Keratinocyte (primary cell): ENCODE measurements at regions not wholly inside any gene's neighbourhood (a gene's known extent, or its start where the extent isn't known, plus 50 kb on each side); places are given as distances from the start of the nearest gene placed in this dataset.

Source experiments
- DNase-seq: peaks from one replicate; pipeline ENCODE4 v3.0.0-alpha.2; 2011; ENCODE audit warnings: low read depth, missing footprints, low spot score
- FAIRE-seq: peaks from 2 replicates; lab custom pipeline; 2011; peaks lifted over from hg19 to GRCh38; lab: Jason Lieb, UNC
- H2AFZ ChIP-seq: 2 replicates; pipeline ENCODE4 v1.6.0; 2012; ENCODE audit warnings: low read length, control low read depth, inconsistent platforms; ENCODE audit not compliant: control insufficient read depth
- H3K27ac ChIP-seq: 2 replicates; pipeline ENCODE4 v1.5.1; 2011; ENCODE audit warnings: low read length; ENCODE audit not compliant: control insufficient read depth, insufficient read depth
- H3K27me3 ChIP-seq: 3 replicates; pipeline ENCODE4 v1.6.0; 2011; ENCODE audit warnings: low read length; ENCODE audit not compliant: control insufficient read depth, insufficient read depth; ENCODE audit errors: extremely low read depth
- H3K36me3 ChIP-seq, 2 experiments: 2 replicates in 1 of 2; 3 replicates in 1 of 2; pipeline ENCODE4 v1.5.1; 2011; ENCODE audit warnings: low read length in 2 of 2, mild to moderate bottlenecking in 1 of 2; ENCODE audit not compliant: control insufficient read depth in 2 of 2, insufficient read depth in 2 of 2; ENCODE audit errors: extremely low read depth in 1 of 2
- H3K4me1 ChIP-seq: 3 replicates; pipeline ENCODE4 v1.5.1; 2011; ENCODE audit warnings: low read length; ENCODE audit not compliant: control insufficient read depth, insufficient read depth; ENCODE audit errors: extremely low read depth
- H3K4me2 ChIP-seq: 3 replicates; pipeline ENCODE4 v1.6.0; 2011; ENCODE audit warnings: low read depth, low read length; ENCODE audit not compliant: control insufficient read depth, insufficient read depth; ENCODE audit errors: extremely low read depth
- H3K4me3 ChIP-seq, 3 experiments: fragments of 200-600 bp in 1 of 3; sonication (generic) in 1 of 3; 2 replicates in 2 of 3; 3 replicates in 1 of 3; pipeline ENCODE4 v1.5.1; 2011 to 2016; ENCODE audit warnings: low read length in 3 of 3, mild to moderate bottlenecking in 3 of 3, control low read depth in 2 of 3, inconsistent platforms in 1 of 3, low read depth in 1 of 3, mixed read lengths in 1 of 3, mixed run types in 1 of 3, moderate library complexity in 1 of 3; ENCODE audit not compliant: control insufficient read depth in 2 of 3, insufficient read depth in 2 of 3; ENCODE audit errors: extremely low read depth in 1 of 3
- H3K79me2 ChIP-seq: 2 replicates; pipeline ENCODE4 v1.6.0; 2012; ENCODE audit warnings: low read length; ENCODE audit not compliant: control insufficient read depth, insufficient read depth
- H3K9ac ChIP-seq: 3 replicates; pipeline ENCODE4 v1.6.0; 2011; ENCODE audit warnings: low read length; ENCODE audit not compliant: control insufficient read depth, insufficient read depth; ENCODE audit errors: extremely low read depth
- H3K9me1 ChIP-seq: 3 replicates; pipeline ENCODE4 v1.6.0; 2011; ENCODE audit warnings: low read length; ENCODE audit not compliant: control insufficient read depth, insufficient read depth; ENCODE audit errors: extremely low read depth
- H3K9me3 ChIP-seq: 2 replicates; pipeline ENCODE4 v1.5.1; 2012; ENCODE audit warnings: low read depth, low read length; ENCODE audit not compliant: control insufficient read depth
- H4K20me1 ChIP-seq: 3 replicates; pipeline ENCODE4 v1.6.0; 2011; ENCODE audit warnings: low read length; ENCODE audit not compliant: control insufficient read depth, insufficient read depth; ENCODE audit errors: extremely low read depth
- EZH2 ChIP-seq: IDR thresholded peaks from one replicate; pipeline ENCODE4 v1.6.1; 2012; ENCODE audit warnings: inconsistent platforms, mild to moderate bottlenecking, low read length, moderate library complexity
- dilution Hi-C: fragments of 300-500 bp; cut with MboI; formaldehyde crosslinking; loops from one replicate; pipeline ENCODE4 v1.7.0; 2020; ENCODE audit warnings: low sequenced_read_pairs; ENCODE audit not compliant: extremely low pct_ligation_motif_present
- TF ChIP-seq, protein P1 (sequence below), 3 experiments: IDR thresholded peaks in 1 of 3; conservative IDR thresholded peaks in 1 of 3; optimal IDR thresholded peaks in 1 of 3; 2 replicates in 2 of 3; 3 replicates in 1 of 3; pipeline versions ENCODE3 to v1.5.1; 2011; ENCODE audit warnings: low read length in 3 of 3, mild to moderate bottlenecking in 3 of 3, moderate library complexity in 2 of 3, control low read depth in 1 of 3, inconsistent platforms in 1 of 3; ENCODE audit not compliant: insufficient read depth in 2 of 3; ENCODE audit errors: extremely low read depth in 1 of 3

DNA sequence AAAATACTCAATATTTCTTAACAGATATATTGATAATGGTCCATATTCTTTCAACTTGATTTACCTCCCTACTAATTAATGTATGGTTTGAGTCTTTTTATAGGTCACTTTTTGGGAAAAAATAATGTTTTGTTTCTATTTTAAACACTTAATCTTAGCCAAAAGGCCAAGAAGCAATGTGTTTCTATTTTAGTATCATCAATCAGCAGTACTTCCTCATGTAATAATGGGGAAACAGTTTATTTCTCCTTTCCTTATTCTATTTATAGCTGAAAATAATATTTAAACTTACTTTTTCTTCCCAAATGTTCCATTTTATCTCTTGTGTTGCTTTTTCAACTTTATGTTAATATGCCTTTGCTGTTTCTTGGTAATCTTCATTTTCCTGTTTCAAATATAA lies 295.1 kb downstream of the ALDH8A1 start:
- no peaks in the 10 kb centered on the region for H3K9me3 ChIP-seq
- no peak overlapping the region for H2AFZ ChIP-seq
- H3K9me1 ChIP-seq, result no peaks in the 10 kb centered on the region
- no peaks in the 10 kb centered on the region for H3K79me2 ChIP-seq
- no peaks in the 10 kb centered on the region for H3K27me3 ChIP-seq
- H3K4me3 ChIP-seq, result no peak overlapping the region
- H3K27ac ChIP-seq, result no peak overlapping the region
- H3K9ac ChIP-seq, result no peak overlapping the region
- DNase-seq, result no peak
- dilution Hi-C loops, result no loop called here
- H3K36me3 ChIP-seq, result no peaks in the 10 kb centered on the region
- peaks cover 20% of the 10 kb centered on the region for H3K4me1 ChIP-seq
- H4K20me1 ChIP-seq, result no peaks in the 10 kb centered on the region
- no peak for TF ChIP-seq EZH2
- TF ChIP-seq, protein P1, sequence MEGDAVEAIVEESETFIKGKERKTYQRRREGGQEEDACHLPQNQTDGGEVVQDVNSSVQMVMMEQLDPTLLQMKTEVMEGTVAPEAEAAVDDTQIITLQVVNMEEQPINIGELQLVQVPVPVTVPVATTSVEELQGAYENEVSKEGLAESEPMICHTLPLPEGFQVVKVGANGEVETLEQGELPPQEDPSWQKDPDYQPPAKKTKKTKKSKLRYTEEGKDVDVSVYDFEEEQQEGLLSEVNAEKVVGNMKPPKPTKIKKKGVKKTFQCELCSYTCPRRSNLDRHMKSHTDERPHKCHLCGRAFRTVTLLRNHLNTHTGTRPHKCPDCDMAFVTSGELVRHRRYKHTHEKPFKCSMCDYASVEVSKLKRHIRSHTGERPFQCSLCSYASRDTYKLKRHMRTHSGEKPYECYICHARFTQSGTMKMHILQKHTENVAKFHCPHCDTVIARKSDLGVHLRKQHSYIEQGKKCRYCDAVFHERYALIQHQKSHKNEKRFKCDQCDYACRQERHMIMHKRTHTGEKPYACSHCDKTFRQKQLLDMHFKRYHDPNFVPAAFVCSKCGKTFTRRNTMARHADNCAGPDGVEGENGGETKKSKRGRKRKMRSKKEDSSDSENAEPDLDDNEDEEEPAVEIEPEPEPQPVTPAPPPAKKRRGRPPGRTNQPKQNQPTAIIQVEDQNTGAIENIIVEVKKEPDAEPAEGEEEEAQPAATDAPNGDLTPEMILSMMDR (optimal IDR thresholded peaks at IDR 0.05 in 1 of 3, IDR thresholded peaks at IDR 0.05 in 1 of 3, conservative IDR thresholded peaks at IDR 0.05 in 1 of 3; ENCODE audit: extremely low read depth in 1 of 3, insufficient read depth in 2 of 3, low read length in 3 of 3), result no peak
- no peak for FAIRE-seq
- no peak overlapping the region for H3K4me2 ChIP-seq

DNA sequence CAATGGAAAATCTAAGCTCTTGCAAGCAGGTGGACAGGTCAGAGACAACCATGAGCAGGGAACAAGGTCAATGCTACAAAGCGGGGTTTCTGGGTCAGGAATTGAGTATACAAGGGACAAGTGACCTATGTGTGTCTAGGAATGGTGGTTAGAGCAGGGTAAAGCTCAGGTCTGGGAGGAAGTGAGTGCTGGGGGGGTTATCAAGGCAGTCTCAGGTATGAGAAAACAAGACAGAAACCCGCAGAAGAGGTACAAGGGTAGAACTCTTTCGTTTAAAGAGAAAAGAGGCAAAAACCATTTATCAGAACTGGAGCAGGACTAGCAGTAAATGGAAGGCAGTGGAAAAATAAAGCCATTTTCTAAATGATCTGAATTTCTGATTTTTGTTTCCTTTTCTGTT lies 298.4 kb downstream of the ALDH8A1 start:
- DNase-seq (no peak), FAIRE-seq (no peak)
- no peak overlapping the region for H3K9ac ChIP-seq
- H3K9me1 ChIP-seq, result no peaks in the 10 kb centered on the region
- H3K36me3 ChIP-seq, result no peaks in the 10 kb centered on the region
- no peak overlapping the region for H3K27ac ChIP-seq
- no peaks in the 10 kb centered on the region for H3K4me1 ChIP-seq
- H4K20me1 ChIP-seq, result no peaks in the 10 kb centered on the region
- H3K4me2 ChIP-seq, result no peak overlapping the region
- H3K79me2 ChIP-seq, result no peaks in the 10 kb centered on the region
- no peaks in the 10 kb centered on the region for H3K9me3 ChIP-seq
- no peak overlapping the region for H3K4me3 ChIP-seq
- TF ChIP-seq, protein P1 (optimal IDR thresholded peaks at IDR 0.05 in 1 of 3, IDR thresholded peaks at IDR 0.05 in 1 of 3, conservative IDR thresholded peaks at IDR 0.05 in 1 of 3; ENCODE audit: extremely low read depth in 1 of 3, insufficient read depth in 2 of 3, low read length in 3 of 3), result no peak
- TF ChIP-seq EZH2, result no peak
- no peaks in the 10 kb centered on the region for H3K27me3 ChIP-seq
- dilution Hi-C loops, result no loop called here
- H2AFZ ChIP-seq, result no peak overlapping the region
